ENCODE measurements at regions not wholly inside any gene's neighbourhood (a gene's known extent, or its start where the extent isn't known, plus 50 kb on each side); places are given as distances from the start of the nearest gene placed in this dataset.

DNA sequence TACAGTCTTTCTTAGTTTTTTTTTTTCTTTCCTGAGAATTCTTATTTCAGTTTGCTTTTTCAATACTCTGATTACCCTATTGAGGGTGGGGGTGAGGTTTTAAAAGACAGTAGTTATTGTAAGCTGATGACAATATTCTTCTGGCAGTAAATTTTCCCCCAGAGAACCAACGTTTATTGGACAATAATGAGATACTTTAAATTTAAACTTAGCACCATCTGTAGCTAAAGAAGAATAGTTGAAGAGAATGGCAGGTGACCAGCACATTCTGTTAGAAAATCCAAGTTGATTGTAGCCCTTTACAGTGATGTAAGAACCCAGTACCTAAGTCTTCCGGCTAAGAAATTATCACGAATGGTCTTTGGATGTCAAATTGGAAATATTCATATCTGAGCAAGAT, 364.6 kb upstream of the LYPLAL1 start:
- DNase-seq (ENCODE audit: low read depth in 3 of 3, low spot score in 2 of 3) = no peak

DNA sequence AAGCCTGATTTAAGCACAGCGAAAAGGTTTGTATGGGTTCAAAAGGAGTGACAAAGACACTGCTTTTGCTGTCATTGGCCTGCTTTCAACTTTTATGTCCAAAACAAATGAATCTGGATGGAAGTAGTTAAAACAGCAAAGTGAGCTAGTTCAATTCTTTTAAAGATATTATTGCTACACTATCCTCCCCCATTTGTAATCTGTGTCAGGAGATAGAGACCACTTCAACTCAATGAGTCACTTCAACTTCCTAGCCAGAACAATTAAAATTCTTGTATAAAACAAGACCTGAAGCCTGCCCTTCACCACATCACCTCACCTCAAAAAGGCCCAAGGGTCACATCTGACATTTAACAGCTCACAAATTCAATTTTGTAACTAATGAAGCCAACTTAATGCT, 364.1 kb upstream of the LYPLAL1 start:
- no peak for DNase-seq (ENCODE audit: low read depth in 3 of 3, low spot score in 2 of 3)

DNA sequence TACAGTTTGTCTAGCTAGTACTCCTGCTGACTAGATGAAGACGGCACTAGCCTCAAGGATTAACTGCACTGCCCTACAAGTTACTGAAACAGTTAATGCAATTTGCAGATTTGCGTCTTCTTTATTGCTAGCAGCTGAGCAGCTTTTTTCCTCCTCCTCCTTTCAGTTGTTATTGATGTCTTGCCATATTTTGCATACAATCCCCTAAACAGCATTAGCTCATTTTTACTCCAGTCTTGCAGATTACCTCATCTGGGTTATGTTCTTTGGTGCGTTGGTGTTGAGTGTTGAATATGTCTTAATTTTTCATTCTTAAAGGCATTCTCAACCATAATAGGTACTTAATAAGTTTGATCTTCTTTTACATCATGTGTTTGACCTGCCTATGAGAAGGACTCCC, 363.4 kb upstream of the LYPLAL1 start:
- no peak for DNase-seq (ENCODE audit: low read depth in 3 of 3, low spot score in 2 of 3)

DNA sequence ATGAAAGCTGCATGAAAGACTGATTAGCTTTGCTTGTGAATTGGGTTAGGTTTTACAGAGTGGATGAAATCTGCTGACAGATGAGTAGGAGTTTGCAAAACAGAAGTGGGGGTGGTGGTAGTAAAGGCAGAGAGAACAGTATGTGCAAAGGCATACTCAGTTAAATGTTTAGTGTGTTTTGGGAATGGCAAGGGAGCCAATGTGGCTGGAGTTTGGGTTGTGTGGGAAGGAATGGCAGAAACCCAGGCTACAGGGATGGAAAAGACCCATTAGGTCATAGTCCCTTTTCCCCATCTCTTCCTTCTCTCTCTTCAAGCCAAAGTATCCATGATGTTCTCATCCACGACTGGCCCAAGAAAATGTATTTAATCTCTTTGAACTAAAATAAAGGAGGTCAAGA, 362.2 kb upstream of the LYPLAL1 start:
- no peak for DNase-seq (ENCODE audit: low read depth in 3 of 3, low spot score in 2 of 3)

DNA sequence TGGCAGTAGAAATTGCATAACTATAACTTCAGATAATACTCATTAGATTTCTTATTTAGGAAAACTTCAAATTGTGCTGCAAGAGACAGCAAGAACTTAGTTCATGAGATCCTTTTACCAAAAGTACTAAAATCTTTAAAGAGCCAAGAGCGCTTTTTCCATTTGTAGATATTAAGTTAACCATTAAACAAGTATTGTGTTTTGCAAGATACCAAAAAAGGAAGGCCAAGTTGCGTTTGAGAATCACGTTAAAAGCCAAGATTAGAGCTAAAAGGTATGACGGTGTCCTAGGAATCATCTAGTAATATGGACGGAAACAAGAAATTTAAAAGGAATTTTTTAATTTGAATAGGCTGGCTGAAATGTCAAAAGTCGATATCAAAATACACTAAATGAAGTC, 361.3 kb upstream of the LYPLAL1 start:
- no peak for DNase-seq (ENCODE audit: low read depth in 3 of 3, low spot score in 2 of 3)

DNA sequence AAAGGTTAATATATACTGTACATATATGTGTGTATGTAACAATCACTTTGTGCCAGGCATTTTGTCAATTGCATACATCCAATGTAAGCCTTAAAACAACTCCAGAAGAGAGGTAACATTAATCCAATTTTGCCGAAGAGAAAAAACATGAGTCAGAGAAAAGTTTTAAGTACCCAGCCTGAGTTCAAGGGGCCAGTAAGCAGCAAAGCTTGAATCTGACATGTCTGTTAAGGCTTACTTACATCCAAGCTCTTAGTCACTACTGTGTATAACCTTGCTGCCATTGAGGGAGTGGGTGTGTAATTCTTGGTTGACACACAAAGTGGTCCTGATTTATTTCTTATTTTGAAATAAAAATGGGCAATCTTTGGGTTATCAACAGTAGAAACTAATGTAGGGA, 360.4 kb upstream of the LYPLAL1 start:
- no peak for DNase-seq (ENCODE audit: low read depth in 3 of 3, low spot score in 2 of 3)

DNA sequence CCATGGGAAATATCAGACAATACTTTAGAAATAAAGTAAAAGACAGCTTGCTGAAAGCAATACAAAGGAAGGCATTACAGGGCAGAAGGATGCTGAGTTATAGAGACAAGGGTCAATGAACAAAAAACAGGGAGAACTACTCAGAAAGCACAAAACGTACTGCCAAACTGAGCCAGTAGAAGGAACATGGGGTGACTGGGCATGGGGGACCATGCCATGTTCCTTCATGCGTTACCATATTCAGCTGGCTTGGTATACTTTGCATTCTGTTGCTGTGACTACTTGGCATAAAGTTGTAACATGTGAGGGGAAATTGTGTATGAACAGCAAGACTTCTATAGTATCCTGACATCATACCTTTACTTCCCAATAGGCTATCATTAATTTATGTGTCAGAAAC, 358.6 kb upstream of the LYPLAL1 start:
- DNase-seq (ENCODE audit: low read depth in 3 of 3, low spot score in 2 of 3) = no peak

DNA sequence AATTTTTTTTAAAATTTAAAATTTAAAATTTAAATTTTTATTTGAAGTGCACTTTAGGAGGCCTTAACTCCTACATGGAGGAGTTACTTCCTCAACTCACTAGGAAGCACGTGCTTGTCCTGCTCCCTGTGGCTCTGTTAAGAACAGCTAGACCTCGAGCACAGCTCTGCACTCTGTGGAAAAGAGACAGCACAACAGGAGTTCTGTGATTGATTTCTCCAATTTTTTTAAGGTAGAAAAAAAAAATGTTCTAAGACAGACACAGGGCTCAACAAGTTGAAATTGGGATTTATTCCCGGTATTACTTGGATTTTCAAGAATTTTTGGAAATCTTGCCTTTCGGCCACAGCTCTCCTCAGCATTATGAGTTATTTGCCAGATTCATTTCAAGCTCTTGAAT, 356.6 kb upstream of the LYPLAL1 start:
- no peak for DNase-seq (ENCODE audit: low read depth in 3 of 3, low spot score in 2 of 3)

DNA sequence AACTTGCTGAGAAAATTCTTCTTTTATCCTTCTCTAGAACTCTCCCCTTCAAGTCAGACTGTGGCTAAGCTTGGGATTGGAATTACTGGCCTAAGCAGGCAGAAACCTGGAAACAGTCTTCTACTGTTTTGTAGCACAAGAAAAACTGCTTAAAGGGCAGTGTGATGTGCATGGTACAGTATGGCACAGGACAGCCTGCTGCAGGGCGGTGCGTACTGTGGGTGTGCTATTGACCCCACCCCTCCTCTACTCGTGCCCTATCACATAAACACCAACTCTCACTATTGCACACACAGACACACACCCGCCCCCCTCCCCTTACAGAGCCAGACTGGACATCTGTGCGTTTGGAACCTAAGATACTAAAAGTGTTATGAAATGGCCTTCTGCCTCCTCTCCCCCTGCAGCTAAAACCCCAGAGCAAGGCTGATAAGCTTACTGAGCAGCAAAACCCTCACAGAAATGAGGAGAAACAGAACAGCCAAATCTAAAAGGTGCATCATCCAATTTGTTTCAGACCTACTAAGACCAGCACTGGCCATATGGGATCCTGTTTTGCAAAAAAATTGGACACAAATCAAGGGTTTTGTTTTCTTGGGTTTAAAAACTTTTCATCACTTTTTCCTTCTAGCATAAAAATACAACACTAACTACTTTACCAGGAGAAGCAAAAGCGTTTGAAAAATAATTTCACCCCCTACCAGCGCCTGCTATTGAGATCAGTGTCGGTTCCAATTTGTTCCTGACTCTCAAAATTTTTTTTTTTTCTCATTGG, 355.8 kb upstream of the LYPLAL1 start:
- no peak for DNase-seq (ENCODE audit: low read depth in 3 of 3, low spot score in 2 of 3)

DNA sequence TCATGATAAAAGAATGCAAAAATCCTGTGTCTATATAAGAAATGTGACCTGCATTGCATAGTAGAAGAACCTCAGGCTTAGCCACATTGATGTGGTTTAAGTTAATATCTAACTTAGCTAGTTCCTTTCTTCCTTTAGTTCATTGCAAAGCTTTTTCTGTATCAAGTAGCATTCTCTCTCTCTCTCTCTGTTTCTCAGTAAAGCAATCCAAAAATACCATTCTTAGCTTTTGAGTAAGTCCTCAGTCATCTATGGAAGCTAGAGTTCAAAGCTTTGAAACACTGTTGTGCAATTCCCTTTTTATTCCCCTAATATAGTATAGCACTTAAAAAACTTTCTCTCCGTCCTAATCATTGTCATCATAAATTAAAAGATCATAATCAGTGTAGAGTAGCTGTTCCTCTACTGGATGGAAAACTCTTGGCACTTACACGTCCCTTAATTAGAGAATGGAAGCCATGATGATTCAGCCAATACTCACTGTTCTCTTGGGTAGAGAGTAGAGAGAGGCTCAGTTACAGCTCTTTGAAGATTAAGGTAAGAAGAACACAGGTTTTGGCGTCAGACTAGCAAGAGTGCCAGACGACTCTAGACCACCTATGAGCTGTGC, 350.3 kb upstream of the LYPLAL1 start:
- no peak for DNase-seq (ENCODE audit: low read depth in 3 of 3, low spot score in 2 of 3)

DNA sequence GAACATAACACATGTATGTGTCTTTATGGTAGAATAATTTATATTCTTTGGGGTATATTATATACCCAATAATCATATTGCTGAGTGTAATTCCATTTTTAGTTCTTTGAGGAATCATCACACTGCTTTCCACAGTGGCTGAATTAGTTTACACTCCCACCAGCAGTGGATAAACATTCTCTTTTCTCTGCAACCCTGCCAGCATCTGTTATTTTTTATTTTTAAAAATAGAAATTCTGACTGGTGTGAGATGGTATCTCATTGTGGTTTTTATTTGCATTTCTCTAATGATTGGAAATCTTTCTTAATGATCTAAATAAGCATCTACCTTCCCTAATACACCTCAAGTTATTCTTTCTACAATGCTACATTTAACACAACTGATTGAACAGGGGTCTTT, 346.2 kb upstream of the LYPLAL1 start:
- DNase-seq (ENCODE audit: low read depth in 3 of 3, low spot score in 2 of 3) = no peak

DNA sequence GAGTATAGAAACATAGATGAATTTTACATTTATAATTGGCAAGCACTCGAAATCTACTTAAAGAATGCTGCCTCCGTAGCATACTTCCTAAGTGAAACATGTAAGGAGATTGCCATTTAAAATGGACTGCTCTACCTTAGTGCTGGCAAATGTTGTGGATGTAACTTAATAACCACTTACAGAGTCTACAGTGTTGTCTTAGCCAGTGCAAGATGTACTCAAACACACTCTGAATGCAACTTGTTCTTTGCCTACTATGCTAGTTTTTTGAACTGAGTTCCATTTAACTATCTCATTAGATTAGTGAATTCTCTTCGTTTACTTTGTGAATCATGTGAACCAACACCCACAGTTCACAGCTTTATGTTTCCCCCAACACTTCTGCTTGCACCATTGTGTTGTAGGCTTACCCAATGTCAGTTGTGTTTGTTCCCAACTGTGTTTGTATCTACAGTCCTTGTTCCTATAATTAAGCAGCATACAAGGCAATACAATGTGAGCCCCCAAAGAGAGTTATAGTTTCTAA, 345.5 kb upstream of the LYPLAL1 start:
- no peak for DNase-seq (ENCODE audit: low read depth in 3 of 3, low spot score in 2 of 3)

DNA sequence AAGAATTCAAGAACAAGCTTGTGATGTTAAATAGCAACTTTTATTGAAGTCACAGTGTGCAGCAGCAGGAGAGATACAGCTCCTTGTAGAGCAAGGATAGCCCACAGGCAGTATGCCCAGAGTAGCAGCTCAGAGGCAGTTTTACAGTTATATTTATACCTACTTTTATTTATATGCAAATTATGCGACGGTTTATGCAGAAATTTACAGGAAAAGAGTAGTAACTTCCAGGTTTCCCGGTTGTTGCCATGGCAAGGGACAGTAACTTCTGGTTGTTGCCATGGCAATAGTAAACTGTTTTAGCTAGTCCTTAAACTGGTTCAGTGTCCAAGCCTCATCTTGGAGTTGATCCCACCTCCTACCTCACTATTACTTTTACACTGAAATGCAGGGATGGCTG, 344.6 kb upstream of the LYPLAL1 start:
- no peak for DNase-seq (ENCODE audit: low read depth in 3 of 3, low spot score in 2 of 3)

DNA sequence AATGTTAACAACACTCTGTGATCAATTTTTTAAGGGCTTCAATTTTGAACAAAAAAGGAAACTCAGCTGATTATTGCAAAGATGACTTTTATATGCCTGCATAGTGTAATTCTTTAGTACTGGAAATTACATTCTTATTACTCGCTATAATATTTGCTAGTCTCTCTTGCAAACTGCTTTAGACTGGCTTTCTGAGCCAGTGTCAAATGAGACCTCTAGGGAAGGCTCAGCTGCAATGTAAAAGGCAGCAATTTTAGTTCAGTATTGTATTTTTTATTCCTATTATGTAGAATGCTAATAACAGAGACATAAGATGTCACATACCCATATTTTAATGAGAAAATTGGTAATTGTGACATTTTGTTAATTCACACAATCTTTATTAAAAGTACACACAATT, 338.1 kb upstream of the LYPLAL1 start:
- DNase-seq (ENCODE audit: low read depth in 3 of 3, low spot score in 2 of 3) = no peak

DNA sequence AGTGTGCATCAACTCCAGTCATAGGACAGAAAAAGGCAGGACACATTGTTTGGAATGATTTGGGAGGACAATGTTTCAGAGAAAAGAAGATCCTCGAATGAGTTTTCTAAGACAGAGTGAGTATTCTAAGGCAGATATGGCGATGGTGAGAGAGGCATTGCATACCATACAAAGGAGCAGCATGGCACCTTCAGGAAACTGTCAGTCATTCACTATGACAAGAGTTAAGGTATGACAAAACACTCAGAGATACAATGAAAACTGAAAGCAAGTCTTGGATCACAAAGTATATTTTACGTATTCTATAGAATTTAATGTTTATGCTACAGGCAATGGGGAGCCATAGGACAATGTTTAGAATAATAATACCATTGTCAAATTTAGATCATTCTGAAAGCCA, 337.4 kb upstream of the LYPLAL1 start:
- DNase-seq (ENCODE audit: low read depth in 3 of 3, low spot score in 2 of 3) = no peak

DNA sequence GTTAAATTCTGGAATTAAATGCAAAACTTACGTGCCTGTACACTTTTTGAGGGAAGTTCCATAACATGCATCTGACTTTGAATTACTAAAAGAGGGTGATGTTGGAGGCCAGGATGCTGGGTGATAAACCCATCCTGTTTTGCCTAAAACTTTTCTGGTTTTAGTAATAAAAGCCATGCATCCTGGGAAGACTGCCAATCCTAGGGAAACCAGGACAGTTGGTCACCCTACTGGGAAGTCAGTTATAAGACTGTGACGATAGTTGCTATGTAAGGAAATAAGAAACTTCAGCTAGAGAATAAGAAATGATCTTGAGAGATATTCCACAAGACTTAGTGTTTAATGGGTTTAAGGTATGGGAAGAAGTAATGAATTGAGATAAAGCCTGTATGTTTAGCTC, 336.6 kb upstream of the LYPLAL1 start:
- no peak for DNase-seq (ENCODE audit: low read depth in 3 of 3, low spot score in 2 of 3)

DNA sequence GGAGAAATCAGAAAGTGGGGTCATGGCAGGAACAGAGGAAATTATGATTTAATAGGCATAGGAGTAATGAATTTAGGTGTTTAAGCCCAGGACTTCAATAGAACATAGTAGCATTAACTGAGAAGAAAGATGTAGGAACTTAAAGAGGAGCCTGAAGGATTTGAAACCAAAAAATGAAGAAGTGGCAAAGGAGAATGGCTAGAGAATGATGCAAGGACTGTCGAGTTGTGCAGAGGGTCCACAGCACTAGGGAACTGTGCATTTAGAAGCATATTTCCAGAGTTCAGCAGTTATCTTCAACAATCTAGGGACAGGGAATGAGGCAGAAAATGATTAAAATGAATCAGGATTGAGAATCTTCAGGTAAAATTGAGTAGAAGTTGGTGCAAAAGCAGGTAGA, 328.1 kb upstream of the LYPLAL1 start:
- no peak for DNase-seq (ENCODE audit: low read depth in 3 of 3, low spot score in 2 of 3)

DNA sequence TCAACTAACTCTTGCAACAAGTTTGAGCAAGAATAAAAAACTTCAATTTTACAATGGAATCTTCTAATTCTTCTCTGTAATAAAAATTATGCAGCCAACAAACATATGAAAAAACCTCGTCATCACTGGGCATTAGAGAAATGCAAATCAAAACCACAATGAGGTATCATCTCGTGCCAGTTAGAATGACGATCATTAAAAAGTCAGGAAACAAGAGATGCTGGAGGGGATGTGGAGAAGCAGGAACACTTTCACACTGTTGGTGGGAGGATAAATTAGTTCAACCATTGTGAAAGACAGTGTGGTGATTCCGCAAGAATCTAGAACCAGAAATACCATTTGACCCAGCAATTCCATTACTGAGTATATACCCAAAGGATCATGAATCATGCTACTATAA, 327.5 kb upstream of the LYPLAL1 start:
- DNase-seq (ENCODE audit: low read depth in 3 of 3, low spot score in 2 of 3) = no peak

DNA sequence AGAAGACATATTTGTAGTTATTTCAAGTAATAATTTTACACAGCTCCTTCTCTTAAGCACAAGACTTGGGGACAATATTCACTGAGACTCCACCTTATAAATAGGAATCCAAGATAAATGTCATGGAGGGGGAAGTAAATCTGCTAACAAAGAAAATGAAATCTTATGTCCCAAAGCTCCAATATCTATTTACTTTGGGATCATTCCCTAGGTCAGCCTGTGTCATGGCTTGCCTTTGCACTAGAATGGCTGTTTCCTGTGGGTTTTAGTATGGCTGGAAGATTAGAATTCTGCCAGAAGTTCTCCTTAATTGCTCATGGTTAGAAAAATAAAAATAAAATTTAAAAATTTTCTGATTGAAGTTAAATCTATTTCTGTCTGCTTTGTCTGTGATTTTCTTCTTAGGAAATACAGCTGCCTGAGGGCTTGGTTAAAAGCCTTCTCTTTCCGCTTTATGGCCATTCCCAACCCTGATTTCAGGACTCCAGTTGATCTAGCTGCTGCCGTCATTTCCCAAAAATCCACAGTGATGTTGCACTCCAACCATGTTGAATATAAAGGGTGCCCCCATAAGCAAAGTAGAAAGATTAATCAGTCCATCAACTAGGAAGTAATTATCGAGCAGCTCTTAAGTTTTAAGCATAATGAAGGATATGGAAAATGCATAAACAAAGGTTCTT, 326.4 kb upstream of the LYPLAL1 start:
- DNase-seq (ENCODE audit: low read depth in 3 of 3, low spot score in 2 of 3) = no peak

DNA sequence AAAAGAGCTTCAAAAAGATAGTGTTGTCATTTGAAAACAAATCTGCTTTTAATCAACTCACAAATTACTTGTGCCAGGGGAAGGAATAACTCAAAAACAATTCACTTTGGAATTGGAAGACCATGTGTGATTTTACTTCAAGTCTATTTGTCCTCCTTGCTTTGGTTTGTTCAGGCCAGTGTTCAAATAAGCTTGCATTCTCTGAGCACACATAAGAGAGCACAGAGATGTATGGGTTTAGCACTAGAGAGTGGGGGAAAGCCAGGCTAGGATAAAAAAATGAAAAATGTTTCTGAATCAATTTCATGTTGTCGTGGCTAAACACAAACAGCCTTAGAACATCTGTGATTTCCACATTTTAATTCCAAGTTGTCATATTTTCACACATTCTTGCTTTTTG, 325.7 kb upstream of the LYPLAL1 start:
- no peak for DNase-seq (ENCODE audit: low read depth in 3 of 3, low spot score in 2 of 3)

DNA sequence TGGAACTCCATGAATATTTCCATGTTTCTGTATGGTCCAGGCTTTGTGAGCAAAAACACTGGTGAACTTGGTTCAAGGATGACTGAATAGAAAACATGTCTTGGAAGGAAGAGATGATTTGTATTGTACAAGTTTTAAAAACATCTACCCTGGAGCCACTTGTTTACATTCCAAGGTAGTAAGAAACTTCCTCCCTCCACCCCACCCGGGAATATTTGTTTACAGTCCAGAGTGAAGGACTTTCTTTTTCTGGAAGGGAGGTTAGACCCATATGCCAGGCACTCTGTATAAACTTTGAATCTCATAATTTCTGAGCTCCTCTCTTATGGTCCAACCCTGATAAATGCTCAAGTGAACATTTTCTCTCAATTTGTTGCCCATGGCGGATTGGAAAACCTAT, 323.3 kb upstream of the LYPLAL1 start:
- DNase-seq (ENCODE audit: low read depth in 3 of 3, low spot score in 2 of 3) = no peak

DNA sequence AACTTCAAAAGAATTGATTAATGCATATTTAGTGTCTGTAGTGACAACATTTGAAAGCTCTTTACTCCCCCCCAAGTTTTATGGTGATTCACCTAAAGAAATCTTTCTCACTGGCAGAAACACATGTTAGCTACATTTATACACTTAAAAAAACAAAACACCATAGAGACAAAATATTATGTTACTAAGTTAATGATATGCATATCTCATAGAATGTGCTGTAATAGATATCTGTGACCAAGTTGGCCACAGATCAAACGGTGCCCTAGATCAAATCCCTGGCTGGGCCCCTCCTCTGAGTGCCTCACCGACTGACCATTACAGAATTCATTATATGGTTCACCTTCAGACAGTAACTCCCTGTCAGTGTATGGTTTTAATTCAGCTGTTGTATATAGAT, 322.1 kb upstream of the LYPLAL1 start:
- DNase-seq (ENCODE audit: low read depth in 3 of 3, low spot score in 2 of 3) = no peak

Data from right renal cortex interstitium (tissue), 3 donors.